Brain pericyte (primary cell): ENCODE measurements at regions not wholly inside any gene's neighbourhood (a gene's known extent, or its start where the extent isn't known, plus 50 kb on each side); places are given as distances from the start of the nearest gene placed in this dataset.
"Not testable (repeated sequence)": the region's sequence is repeated elsewhere in the genome, so short reads cannot be mapped to it uniquely, and the experiment has no call there.

ENCODE experiments used
- DNase-seq: peaks from one replicate; pipeline ENCODE4 v3.0.0-alpha.2; 2012; ENCODE audit warnings: low read depth, low spot score

GRCh38 chr17:68135141-68135887 lies 99.8 kb downstream of the KPNA2 start:
- no peak for DNase-seq

GRCh38 chr17:68141050-68141449 lies 105.5 kb downstream of the KPNA2 start:
- DNase-seq: no peak

- DNase-seq: no peak
These were observed 105.2 kb upstream of the AMZ2 start for GRCh38 chr17:68142595-68142994.

GRCh38 chr17:68143425-68143824 lies 104.4 kb upstream of the AMZ2 start:
- DNase-seq: no peak

GRCh38 chr17:68145088-68145487 lies 102.8 kb upstream of the AMZ2 start:
- no peak for DNase-seq

GRCh38 chr17:68148936-68149335 lies 98.9 kb upstream of the AMZ2 start:
- no peak for DNase-seq

GRCh38 chr17:68152161-68152571 lies 95.7 kb upstream of the AMZ2 start:
- no peak for DNase-seq

- DNase-seq: no peak
These were observed 92.2 kb upstream of the AMZ2 start for GRCh38 chr17:68155692-68156091.

- no peak for DNase-seq
These were observed 86.0 kb upstream of the AMZ2 start for GRCh38 chr17:68161644-68162428.

GRCh38 chr17:68168273-68169164 lies 79.3 kb upstream of the AMZ2 start:
- not testable (repeated sequence) for DNase-seq

GRCh38 chr17:68169165-68169821 lies 78.5 kb upstream of the AMZ2 start:
- DNase-seq: not testable (repeated sequence)

GRCh38 chr17:68169840-68170239 lies 78.0 kb upstream of the AMZ2 start:
- no peak for DNase-seq

- no peak for DNase-seq
These were observed 77.6 kb upstream of the AMZ2 start for GRCh38 chr17:68170246-68170645.

GRCh38 chr17:68172461-68172954 lies 75.3 kb upstream of the AMZ2 start:
- DNase-seq: no peak

- DNase-seq: no peak
These were observed 72.4 kb upstream of the AMZ2 start for GRCh38 chr17:68175416-68175815.

GRCh38 chr17:68175905-68176304 lies 71.9 kb upstream of the AMZ2 start:
- no peak for DNase-seq

GRCh38 chr17:68176718-68177117 lies 71.1 kb upstream of the AMZ2 start:
- no peak for DNase-seq

- DNase-seq: no peak
These were observed 69.0 kb upstream of the AMZ2 start for GRCh38 chr17:68178831-68179230.

- DNase-seq: no peak
These were observed 68.5 kb upstream of the AMZ2 start for GRCh38 chr17:68179236-68179925.

GRCh38 chr17:68179926-68180285 lies 67.9 kb upstream of the AMZ2 start:
- DNase-seq: no peak

- DNase-seq: no peak
These were observed 65.9 kb upstream of the AMZ2 start for GRCh38 chr17:68182011-68182306.
